ENCODE measurements at regions not wholly inside any gene's neighbourhood (a gene's known extent, or its start where the extent isn't known, plus 50 kb on each side); places are given as distances from the start of the nearest gene placed in this dataset.

- no peaks in the 10 kb centered on the region for H3K36me3 ChIP-seq (ENCODE audit: insufficient read depth, low read length)
- H3K9me3 ChIP-seq (ENCODE audit: insufficient read depth, low read depth, low read length), result peaks cover 6% of the 10 kb centered on the region; the same call in 1 of the 2 replicates
- H3K79me2 ChIP-seq (ENCODE audit: insufficient read depth, low read length), result no peaks in the 10 kb centered on the region
- H4K20me1 ChIP-seq (ENCODE audit: insufficient read depth, low read length, poor library complexity, severe bottlenecking), result no peaks in the 10 kb centered on the region
- H3F3A ChIP-seq (ENCODE audit: low read depth), result no peaks in the 10 kb centered on the region
- H3K9ac ChIP-seq (ENCODE audit: low read depth, low read length, poor library complexity, severe bottlenecking), result no peak overlapping the region
- H3K9me2 ChIP-seq (replicated peaks; ENCODE audit: low read depth, low read length), result no peaks in the 10 kb centered on the region
- TF ChIP-seq CTCF (conservative IDR thresholded peaks at IDR 0.05; ENCODE audit: low read length) (no peak), EZH2phosphoT487 (IDR thresholded peaks at IDR 0.05; ENCODE audit: borderline replicate concordance) (no peak)
- H3K4me3 ChIP-seq (ENCODE audit: low read length, poor library complexity, severe bottlenecking), result no peak overlapping the region
- H3K27me3 ChIP-seq (ENCODE audit: insufficient read depth, low read length, poor library complexity, severe bottlenecking), result no peaks in the 10 kb centered on the region
- no peaks in the 10 kb centered on the region for H3K4me1 ChIP-seq (ENCODE audit: insufficient read depth, low read length, poor library complexity, severe bottlenecking)
- H3K4me2 ChIP-seq (ENCODE audit: low read depth, low read length, poor library complexity, severe bottlenecking), result no peak overlapping the region
- H2AFZ ChIP-seq (ENCODE audit: low read length), result no peak overlapping the region
These were observed 431.6 kb upstream of the PTBP2 start for GRCh38 chr1:96290033-96290432.

- Histone ChIP-seq H3F3A (ENCODE audit: low read depth) (no peaks in the 10 kb centered on the region), H2AFZ (ENCODE audit: low read length) (no peak overlapping the region), H3K4me2 (ENCODE audit: low read depth, low read length, poor library complexity, severe bottlenecking) (no peak overlapping the region), H3K9ac (ENCODE audit: low read depth, low read length, poor library complexity, severe bottlenecking) (no peak overlapping the region), H4K20me1 (ENCODE audit: insufficient read depth, low read length, poor library complexity, severe bottlenecking) (no peaks in the 10 kb centered on the region), H3K79me2 (ENCODE audit: insufficient read depth, low read length) (no peaks in the 10 kb centered on the region), H3K27me3 (ENCODE audit: insufficient read depth, low read length, poor library complexity, severe bottlenecking) (no peaks in the 10 kb centered on the region), H3K36me3 (ENCODE audit: insufficient read depth, low read length) (no peaks in the 10 kb centered on the region), H3K4me3 (ENCODE audit: low read length, poor library complexity, severe bottlenecking) (no peak overlapping the region), H3K9me2 (replicated peaks; ENCODE audit: low read depth, low read length) (no peaks in the 10 kb centered on the region), H3K9me3 (ENCODE audit: insufficient read depth, low read depth, low read length) (peaks cover 6% of the 10 kb centered on the region; the same call in 1 of the 2 replicates), H3K4me1 (ENCODE audit: insufficient read depth, low read length, poor library complexity, severe bottlenecking) (no peaks in the 10 kb centered on the region)
- TF ChIP-seq CTCF (conservative IDR thresholded peaks at IDR 0.05; ENCODE audit: low read length) (no peak), EZH2phosphoT487 (IDR thresholded peaks at IDR 0.05; ENCODE audit: borderline replicate concordance) (no peak)
These were observed 430.8 kb upstream of the PTBP2 start for GRCh38 chr1:96290801-96291200.

- Histone ChIP-seq H3K9me3 (ENCODE audit: insufficient read depth, low read depth, low read length) (peaks cover 2% of the 10 kb centered on the region; the same call in 1 of the 2 replicates), H3K27me3 (ENCODE audit: insufficient read depth, low read length, poor library complexity, severe bottlenecking) (no peaks in the 10 kb centered on the region), H3K4me2 (ENCODE audit: low read depth, low read length, poor library complexity, severe bottlenecking) (no peak overlapping the region), H3K9ac (ENCODE audit: low read depth, low read length, poor library complexity, severe bottlenecking) (no peak overlapping the region), H3K36me3 (ENCODE audit: insufficient read depth, low read length) (no peaks in the 10 kb centered on the region), H3K4me1 (ENCODE audit: insufficient read depth, low read length, poor library complexity, severe bottlenecking) (no peaks in the 10 kb centered on the region), H4K20me1 (ENCODE audit: insufficient read depth, low read length, poor library complexity, severe bottlenecking) (no peaks in the 10 kb centered on the region), H3K4me3 (ENCODE audit: low read length, poor library complexity, severe bottlenecking) (no peak overlapping the region), H2AFZ (ENCODE audit: low read length) (no peak overlapping the region), H3K9me2 (replicated peaks; ENCODE audit: low read depth, low read length) (no peaks in the 10 kb centered on the region), H3F3A (ENCODE audit: low read depth) (no peaks in the 10 kb centered on the region), H3K79me2 (ENCODE audit: insufficient read depth, low read length) (no peaks in the 10 kb centered on the region)
- TF ChIP-seq CTCF (conservative IDR thresholded peaks at IDR 0.05; ENCODE audit: low read length), result no peak
- TF ChIP-seq EZH2phosphoT487 (IDR thresholded peaks at IDR 0.05; ENCODE audit: borderline replicate concordance), result no peak
These were observed 430.1 kb upstream of the PTBP2 start for GRCh38 chr1:96291468-96291867.
